GM10248 (cell line): ENCODE measurements at regions not wholly inside any gene's neighbourhood (a gene's known extent, or its start where the extent isn't known, plus 50 kb on each side); places are given as distances from the start of the nearest gene placed in this dataset.

Experiments
- CTCF ChIA-PET: fragments of 300-600 bp; sonication (Branson Sonifier 250); formaldehyde crosslinking; extraction: SDS; loops from one replicate; lab custom pipeline; 2021; ENCODE audit warnings: antibody characterized with exemption; lab: Yijun Ruan, JAX
- POLR2A ChIA-PET: fragments of 350-650 bp; sonication (Branson Sonifier 250); formaldehyde crosslinking; extraction: SDS; loops from one replicate; lab custom pipeline; 2020; ENCODE audit warnings: antibody characterized with exemption; lab: Yijun Ruan, JAX
- DNase-seq: peaks from one replicate; pipeline ENCODE4 v3.0.0; 2012; ENCODE audit errors: extremely low spot score
- TF ChIP-seq, protein P1 (sequence below): IDR thresholded peaks from 2 replicates; pipeline ENCODE4 v1.5.1; 2012; ENCODE audit warnings: mild to moderate bottlenecking, low read depth; ENCODE audit errors: extremely low read depth, missing control alignments, control extremely low read depth

DNA sequence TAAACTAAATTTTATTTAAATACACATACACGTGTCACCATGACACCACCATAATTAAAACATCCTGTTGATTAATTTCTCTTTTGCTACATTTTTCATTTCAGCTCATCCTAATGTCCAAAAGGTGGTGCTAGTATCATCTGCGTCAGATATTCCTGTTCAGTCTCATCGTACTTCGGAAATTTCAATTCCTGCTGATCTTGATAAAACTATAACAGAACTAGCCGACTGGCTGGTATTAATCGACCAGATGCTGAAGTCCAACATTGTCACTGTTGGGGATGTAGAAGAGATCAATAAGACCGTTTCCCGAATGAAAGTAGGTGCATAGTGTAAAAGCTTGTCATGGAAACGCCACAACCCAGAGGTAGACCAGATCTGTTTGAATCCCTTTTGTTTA is 263.4 kb downstream of the UTRN start:
- no peak for DNase-seq
- ChIA-PET POLR2A (no interaction called here), CTCF (interaction anchor here (1.6 kb wide), 1 partner anchor 13 kb away, joined by 5 read pairs; no protein-coding TSS in a partner anchor)
- TF ChIP-seq, protein P1, sequence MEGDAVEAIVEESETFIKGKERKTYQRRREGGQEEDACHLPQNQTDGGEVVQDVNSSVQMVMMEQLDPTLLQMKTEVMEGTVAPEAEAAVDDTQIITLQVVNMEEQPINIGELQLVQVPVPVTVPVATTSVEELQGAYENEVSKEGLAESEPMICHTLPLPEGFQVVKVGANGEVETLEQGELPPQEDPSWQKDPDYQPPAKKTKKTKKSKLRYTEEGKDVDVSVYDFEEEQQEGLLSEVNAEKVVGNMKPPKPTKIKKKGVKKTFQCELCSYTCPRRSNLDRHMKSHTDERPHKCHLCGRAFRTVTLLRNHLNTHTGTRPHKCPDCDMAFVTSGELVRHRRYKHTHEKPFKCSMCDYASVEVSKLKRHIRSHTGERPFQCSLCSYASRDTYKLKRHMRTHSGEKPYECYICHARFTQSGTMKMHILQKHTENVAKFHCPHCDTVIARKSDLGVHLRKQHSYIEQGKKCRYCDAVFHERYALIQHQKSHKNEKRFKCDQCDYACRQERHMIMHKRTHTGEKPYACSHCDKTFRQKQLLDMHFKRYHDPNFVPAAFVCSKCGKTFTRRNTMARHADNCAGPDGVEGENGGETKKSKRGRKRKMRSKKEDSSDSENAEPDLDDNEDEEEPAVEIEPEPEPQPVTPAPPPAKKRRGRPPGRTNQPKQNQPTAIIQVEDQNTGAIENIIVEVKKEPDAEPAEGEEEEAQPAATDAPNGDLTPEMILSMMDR: no peak

DNA sequence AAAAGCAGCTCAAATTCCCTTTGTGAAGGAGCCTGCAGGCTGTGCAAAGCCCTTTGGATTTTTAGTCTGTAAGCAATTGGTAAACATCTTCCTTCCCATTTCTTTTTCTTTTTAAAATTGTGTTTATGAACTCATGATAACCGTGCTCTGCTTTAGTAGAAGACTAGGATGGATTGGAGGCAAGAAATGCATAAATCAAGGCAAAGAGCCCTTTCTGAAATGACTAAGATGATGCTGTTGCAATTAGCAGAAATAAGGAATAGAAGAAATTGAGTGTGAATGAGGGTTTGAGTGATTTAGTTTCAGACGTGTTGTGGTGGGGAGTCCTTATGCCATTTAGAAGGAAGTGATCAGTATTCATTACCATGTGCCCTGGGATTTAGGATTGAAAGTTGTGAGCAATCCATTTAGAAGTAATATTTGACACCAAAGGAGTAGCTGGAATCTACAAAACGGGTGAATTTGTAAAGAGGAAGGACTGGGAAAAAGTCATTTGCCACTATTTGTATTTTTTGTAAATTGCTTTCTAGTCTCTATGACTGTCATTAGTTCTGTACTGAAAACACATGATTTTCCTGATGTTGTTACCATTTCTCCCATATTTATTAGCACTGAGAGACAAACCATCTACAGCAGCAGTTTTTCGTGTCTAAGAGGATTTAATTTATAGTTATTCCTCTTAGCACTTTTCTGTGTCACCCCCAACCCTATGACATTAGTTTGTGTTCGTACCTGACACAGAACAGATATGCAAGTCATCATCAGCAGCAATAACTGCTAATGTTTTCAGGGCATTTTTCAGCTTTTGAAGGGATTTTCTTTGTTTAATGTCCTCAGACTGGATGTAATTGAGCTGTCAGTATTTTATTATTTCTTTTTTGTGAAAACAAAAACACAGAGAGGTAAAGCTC is 265.0 kb downstream of the UTRN start:
- CTCF ChIA-PET: interaction anchor here (2.1 kb wide), 1 partner anchor 14 kb away, joined by 7 read pairs; no protein-coding TSS in a partner anchor
- TF ChIP-seq, protein P1: no peak
- no peak for DNase-seq
- POLR2A ChIA-PET: no interaction called here

DNA sequence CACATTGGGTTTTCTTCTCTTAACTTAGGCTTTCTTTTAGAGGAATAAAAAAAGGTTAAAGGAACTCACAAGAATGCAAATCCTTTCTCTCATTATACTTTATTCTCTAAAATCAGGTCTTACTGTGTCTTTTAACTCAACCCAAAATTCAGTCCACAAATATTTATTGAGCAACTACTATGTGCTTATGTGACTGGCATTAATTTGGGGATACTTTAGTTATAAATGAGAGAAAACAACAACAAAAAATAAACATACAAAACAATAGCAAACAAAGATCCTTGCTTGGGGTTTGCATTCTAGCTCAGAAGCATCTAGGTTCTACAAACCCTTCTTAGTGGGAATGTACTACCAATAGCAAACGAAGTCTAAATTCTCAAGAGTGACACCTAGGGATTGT is 266.2 kb downstream of the UTRN start:
- ChIA-PET CTCF (interaction anchor here (2.1 kb wide), 1 partner anchor 13 kb away, joined by 7 read pairs; no protein-coding TSS in a partner anchor), POLR2A (no interaction called here)
- DNase-seq: no peak
- TF ChIP-seq, protein P1: no peak

DNA sequence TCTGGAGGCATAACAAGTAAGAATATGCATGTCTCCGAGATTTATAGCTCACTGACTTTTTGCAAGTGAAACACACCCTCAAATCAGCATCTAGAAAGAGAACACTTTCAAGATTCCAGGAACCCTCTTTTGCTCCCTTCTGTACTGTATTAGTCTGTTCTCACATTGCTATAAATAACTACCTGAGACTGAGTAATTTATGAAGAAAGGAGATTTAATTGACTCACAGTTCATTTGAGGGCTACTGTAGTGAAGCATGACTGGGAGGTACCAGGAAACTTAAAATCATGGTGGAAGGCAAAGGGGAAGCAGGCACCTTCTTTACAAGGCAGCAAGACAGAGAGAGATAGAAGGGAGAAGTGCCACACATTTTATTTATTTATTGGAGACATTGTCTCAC is 269.9 kb downstream of the UTRN start:
- ChIA-PET CTCF (interaction anchor here (1.1 to 1.6 kb wide), 3 partner anchors 11 to 31 kb away, joined by 3 to 6 read pairs (median 3); no protein-coding TSS in a partner anchor), POLR2A (no interaction called here)
- DNase-seq: no peak

DNA sequence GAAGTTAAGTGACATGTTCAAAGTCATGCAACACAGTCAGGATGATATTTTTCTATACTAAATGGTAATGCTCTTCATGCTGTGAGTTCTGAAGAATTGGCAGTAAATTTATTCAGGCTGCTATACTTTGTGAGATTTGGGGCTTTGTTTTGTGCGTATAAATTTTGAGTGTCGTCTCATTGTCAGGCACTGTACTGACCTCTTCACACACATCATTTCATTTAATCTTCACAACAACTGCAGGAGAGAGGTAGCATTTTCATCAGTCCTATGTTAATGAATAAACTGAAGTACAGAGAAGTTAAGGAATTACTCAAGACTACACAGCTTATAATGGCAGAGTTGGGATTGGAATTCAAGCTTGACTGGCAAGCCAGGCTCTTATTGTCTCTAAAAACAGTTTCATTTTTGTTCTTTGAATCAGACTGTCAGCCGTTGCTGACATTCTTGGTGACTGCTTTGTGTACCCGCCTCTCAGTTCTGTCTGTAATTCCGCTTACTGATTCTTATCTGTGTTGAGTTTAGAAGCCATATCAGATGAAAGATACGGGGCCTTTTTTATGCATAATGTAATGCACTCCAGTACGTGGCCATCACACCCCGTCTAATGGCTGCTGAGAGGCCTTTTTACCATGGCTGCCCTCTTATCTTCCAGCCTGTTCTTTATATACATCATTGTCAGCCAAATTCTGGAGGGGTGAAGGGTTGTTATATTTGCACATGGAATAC is 274.9 kb downstream of the UTRN start:
- ChIA-PET POLR2A (no interaction called here), CTCF (interaction anchor here (0.9 kb wide), 1 partner anchor 21 kb away, joined by 3 read pairs; no protein-coding TSS in a partner anchor)
- TF ChIP-seq, protein P1: no peak

More for the DNA sequence above, 269.9 kb downstream of the UTRN start:
- TF ChIP-seq, protein P1: no peak

DNA sequence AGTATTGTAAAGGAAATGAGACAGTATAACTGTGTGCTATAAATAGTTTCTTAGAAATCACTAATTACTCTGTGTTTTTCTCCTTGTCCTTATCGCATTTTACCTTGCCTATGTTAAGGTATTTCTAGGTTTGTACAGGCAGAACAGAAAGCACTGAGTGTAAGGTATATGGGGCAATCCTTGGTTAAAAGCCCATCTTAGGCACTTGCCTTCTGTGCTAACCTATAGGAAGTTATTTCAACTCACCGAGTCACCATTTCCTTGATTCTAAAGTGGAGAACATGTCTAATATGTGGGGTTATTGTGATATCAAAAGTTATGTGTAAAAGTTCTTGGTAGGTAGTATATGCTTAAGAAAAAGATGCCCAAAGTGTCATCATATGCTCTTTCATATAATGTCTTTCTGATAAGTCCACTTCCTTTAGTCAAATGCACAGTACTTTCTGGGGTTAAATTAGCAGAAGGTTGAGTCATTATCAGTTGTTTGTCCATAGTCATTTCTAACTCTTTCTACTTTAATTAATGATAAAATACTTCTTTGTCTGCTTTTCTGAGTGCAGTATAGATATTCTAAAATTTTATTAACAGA is 276.4 kb downstream of the UTRN start:
- DNase-seq: no peak
- ChIA-PET CTCF (no interaction called here), POLR2A (no interaction called here)
- TF ChIP-seq, protein P1: no peak

More for the DNA sequence above, 274.9 kb downstream of the UTRN start:
- no peak for DNase-seq
